ENCODE measurements at regions not wholly inside any gene's neighbourhood (a gene's known extent, or its start where the extent isn't known, plus 50 kb on each side); places are given as distances from the start of the nearest gene placed in this dataset.
"Not testable (repeated sequence)": the region's sequence is repeated elsewhere in the genome, so short reads cannot be mapped to it uniquely, and the experiment has no call there.

GRCh38 chr3:104190681-104191080, 1176.0 kb upstream of the ALCAM start:
- DNase-seq = no peak

- DNase-seq = no peak
These were observed 1168.6 kb upstream of the ALCAM start for GRCh38 chr3:104198131-104198530.

- no peak for DNase-seq
These were observed 1159.8 kb upstream of the ALCAM start for GRCh38 chr3:104206925-104207324.

- no peak for DNase-seq
These were observed 1152.4 kb upstream of the ALCAM start for GRCh38 chr3:104214277-104214676.

GRCh38 chr3:104214937-104215336, 1151.8 kb upstream of the ALCAM start:
- no peak for DNase-seq

- not testable (repeated sequence) for DNase-seq
These were observed 1147.7 kb upstream of the ALCAM start for GRCh38 chr3:104219046-104219445.

- DNase-seq = no peak
These were observed 1132.1 kb upstream of the ALCAM start for GRCh38 chr3:104234442-104235194.

GRCh38 chr3:104244680-104245220, 1122.0 kb upstream of the ALCAM start:
- no peak for DNase-seq

- DNase-seq = no peak
These were observed 1121.4 kb upstream of the ALCAM start for GRCh38 chr3:104245261-104245660.

- no peak for DNase-seq
These were observed 1120.7 kb upstream of the ALCAM start for GRCh38 chr3:104245981-104246380.

GRCh38 chr3:104257486-104257885, 1109.2 kb upstream of the ALCAM start:
- no peak for DNase-seq

- DNase-seq = no peak
These were observed 1103.2 kb upstream of the ALCAM start for GRCh38 chr3:104263477-104263876.

- DNase-seq = not testable (repeated sequence)
These were observed 1100.5 kb upstream of the ALCAM start for GRCh38 chr3:104266219-104266618.

GRCh38 chr3:104269771-104270170, 1096.9 kb upstream of the ALCAM start:
- DNase-seq = no peak

- DNase-seq = peak; percentile 43
These were observed 1093.6 kb upstream of the ALCAM start for GRCh38 chr3:104273046-104273649.

GRCh38 chr3:104275199-104275598, 1091.5 kb upstream of the ALCAM start:
- DNase-seq = no peak

- no peak for DNase-seq
These were observed 1087.1 kb upstream of the ALCAM start for GRCh38 chr3:104279617-104280016.

GRCh38 chr3:104281713-104282112, 1085.0 kb upstream of the ALCAM start:
- DNase-seq = no peak

GRCh38 chr3:104286645-104287044, 1080.1 kb upstream of the ALCAM start:
- no peak for DNase-seq

- no peak for DNase-seq
These were observed 1075.3 kb upstream of the ALCAM start for GRCh38 chr3:104291437-104291851.

- DNase-seq = no peak
These were observed 1074.8 kb upstream of the ALCAM start for GRCh38 chr3:104291878-104292277.

- DNase-seq = no peak
These were observed 1069.1 kb upstream of the ALCAM start for GRCh38 chr3:104297617-104298016.

GRCh38 chr3:104298662-104299061, 1068.0 kb upstream of the ALCAM start:
- DNase-seq = no peak

GRCh38 chr3:104316118-104316517, 1050.6 kb upstream of the ALCAM start:
- DNase-seq = no peak
